Middle frontal gyrus (tissue), 1 donor: ENCODE measurements at regions not wholly inside any gene's neighbourhood (a gene's known extent, or its start where the extent isn't known, plus 50 kb on each side); places are given as distances from the start of the nearest gene placed in this dataset.

Experiments used
- DNase-seq: peaks from one replicate; pipeline ENCODE4 v3.0.0-alpha.2; 2015; ENCODE audit warnings: low spot score; ENCODE audit errors: extremely low spot score

DNA sequence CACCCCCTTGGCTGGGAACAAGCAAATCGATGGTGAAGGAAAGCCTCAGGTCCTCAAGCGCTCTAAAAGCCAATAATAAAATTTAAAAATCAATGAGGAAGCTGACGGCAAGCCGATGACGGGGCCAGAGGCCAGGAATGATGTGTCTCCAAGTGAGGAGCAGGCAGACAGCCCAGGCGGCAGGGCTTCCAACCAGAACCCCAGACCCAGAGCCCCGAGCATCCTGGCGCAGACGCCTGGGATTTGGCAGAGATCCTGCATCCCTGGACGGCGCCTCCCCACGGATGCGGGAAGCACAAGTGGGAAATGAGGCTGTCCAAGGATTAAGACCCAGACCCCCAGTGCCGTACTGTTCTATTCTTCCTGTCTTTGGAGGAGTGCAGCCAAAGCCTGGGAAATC is 123.0 kb upstream of the PROK2 start:
- DNase-seq, result no peak

DNA sequence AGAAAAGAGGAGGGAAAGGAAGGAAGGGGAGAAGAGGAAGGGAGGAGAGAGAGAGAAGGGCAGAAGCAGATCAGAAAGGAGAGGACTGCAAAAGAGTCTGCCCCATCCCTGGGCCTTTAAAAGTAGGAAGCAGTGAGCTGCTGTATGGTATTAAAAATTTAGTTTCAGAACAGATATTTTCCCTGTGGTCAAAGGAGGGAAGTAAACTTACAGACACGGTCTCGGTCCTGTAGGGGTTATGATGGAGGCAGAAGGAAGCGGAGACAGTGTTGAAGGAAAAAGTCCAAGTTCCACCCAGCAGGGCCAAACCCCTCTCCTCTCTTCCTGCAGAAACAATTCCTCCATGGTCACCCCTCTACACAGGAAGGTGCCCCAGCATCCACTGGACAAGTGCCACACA is 122.0 kb upstream of the PROK2 start:
- no peak for DNase-seq

- DNase-seq, result no peak
Observed at GRCh38 chr3:71905426-71905825, 120.5 kb upstream of the PROK2 start.

DNA sequence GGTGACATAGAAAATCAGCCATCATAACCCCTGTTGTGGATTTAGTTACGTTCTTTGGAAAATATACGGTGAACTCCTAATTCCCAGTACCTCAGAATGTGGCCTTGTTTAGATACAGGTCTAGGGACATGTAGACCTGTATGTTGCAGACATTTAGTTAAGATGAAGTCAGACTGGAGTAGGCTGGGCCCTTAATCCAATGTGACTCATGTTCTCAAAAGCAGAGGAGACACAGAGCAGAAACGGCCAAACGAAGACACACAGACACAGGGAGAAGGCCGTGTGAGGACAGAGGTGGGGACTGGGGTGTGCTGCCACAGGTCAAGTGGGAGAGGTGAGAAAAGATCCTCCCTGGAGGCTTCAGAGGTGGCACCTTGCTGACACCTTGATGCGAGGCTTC is 119.0 kb upstream of the PROK2 start:
- no peak for DNase-seq

DNA sequence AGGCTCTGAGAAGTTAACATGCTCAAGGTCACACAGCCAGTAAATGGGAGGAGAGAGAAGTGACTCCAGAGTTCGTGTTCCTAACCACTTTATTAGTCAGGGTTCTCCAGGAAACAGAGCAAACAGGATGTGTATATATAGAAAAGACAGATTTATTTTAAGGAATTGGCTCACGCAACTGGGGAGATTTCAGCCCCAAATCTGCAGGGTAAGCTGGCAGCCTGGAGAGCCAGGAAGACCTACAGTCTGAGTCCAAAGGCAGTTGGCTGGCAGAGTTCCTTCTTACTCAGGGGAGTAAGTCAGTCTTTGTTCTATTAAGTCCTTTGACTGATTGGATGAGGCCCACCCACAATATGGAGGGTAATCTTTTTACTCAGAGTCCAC is 118.2 kb upstream of the PROK2 start:
- DNase-seq, result no peak

- DNase-seq, result no peak
Observed at GRCh38 chr3:71902258-71903111, 117.5 kb upstream of the PROK2 start.

GRCh38 chr3:71901645-71902044 is 116.7 kb upstream of the PROK2 start:
- DNase-seq, result no peak

DNA sequence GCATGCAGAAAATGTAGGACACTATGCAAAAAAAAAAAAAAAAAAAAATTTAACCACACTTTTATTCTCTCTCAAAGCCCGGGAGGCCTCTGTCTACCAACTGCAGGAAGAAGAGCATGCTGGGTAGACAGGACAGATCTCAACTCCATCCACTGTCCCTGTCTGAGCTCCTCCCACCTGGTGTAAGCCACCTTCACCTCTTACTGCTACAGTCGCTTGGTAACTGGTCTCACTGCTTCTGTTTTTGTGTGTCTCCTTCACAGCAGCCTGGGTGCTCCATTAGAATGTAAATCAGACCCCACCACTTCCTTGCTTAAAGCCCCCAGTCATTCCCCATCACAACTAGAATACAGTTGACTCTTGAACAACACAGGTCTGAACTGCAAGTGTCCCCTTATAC is 115.1 kb upstream of the PROK2 start:
- no peak for DNase-seq

GRCh38 chr3:71896751-71897150 is 111.8 kb upstream of the PROK2 start:
- no peak for DNase-seq

GRCh38 chr3:71893702-71894479 is 108.9 kb upstream of the PROK2 start:
- DNase-seq, result no peak

DNA sequence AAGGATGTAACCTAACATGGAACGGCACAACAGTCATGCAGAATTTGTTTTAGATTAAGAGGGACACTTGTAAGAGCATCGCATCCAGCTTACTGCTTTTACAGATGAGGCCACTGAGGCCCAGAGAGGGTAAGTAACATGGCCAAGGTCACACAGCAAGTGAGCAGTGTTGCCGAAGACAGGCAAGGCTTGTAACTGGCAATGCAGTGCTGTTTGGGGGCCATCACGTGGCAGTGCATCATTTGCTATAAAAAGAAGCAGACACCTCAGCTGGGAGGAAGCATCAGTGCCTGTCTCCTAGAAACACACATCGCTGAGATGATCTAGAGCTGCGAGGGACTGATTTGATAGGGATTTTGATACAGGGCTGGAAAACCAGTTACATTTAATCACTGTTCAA is 108.2 kb upstream of the PROK2 start:
- DNase-seq, result peak; percentile 18

DNA sequence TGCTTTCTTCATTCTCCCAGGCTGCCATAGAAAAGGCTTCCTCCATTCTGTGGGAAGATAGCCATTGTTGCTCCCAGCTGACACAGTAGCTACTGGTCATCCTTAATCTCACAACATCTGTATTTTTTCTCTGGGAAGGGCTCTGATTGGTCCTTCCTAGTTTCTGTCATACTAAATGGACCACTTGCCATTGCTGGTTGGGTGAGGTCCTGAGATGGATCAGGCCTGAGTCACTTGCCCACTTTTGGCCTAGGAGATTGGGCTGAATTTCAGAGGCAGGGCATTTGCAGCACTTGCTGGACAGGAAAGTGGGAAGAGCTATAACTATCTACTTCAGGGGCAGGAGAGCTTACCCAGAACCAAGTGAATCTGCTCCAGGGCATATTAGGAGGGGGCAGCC is 106.5 kb upstream of the PROK2 start:
- no peak for DNase-seq

- no peak for DNase-seq
Observed at GRCh38 chr3:71890356-71890931, 105.5 kb upstream of the PROK2 start.

DNA sequence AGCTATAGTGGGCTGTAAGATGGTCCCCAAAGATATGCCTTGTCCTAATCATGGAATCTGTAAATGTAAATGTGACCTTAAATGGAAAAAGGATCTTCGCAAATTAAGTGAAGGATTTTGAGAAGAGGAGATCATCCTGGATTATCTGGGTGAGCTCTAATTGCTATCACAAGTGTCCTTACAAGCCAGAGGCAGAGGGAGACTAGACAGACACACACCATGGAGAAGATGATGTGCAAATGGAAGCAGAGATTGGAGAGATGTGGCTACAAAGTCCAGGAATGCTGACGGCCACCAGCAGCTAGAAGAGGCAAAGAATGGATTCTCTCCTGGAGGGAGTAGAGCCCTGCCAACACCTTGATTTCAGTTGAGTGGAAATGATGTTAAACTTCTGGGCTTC is 102.3 kb upstream of the PROK2 start:
- no peak for DNase-seq

DNA sequence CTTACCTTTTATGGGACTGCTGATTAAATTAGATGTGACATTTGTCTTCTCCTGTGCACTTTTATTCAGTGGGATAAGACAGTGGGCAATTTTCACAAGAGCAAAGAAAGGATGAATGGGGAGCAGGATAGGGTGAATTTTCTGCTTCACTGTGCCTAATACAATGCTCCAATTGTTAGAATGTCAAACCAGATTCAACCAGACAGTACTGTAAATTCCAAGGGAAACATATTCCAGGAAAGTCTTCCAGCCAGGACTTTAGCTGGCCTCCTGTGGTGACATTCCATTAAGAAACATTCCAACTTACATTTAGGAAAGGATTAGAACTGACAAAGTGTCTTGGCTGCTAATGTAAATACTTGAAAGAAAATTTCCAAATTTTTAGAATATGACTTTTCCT is 100.1 kb upstream of the PROK2 start:
- DNase-seq, result no peak

DNA sequence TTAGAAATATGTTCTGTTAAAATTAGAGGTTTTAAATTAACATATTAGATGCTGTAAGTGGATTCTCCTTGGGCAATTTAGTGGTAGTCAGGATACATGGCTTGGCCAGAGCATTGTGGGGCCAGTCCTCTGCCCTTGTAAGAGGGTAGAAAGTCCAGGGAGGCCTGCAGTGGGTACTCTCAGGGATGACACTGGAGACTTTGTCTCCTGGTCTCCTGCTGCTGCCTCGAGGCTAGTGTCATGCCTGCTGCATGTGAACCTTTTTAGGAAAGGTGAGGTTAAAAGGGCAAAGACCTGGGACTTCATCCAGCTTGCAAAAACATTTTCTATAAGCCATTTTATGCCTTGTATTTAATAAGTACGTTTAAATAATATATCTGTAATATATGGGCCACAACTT is 96.8 kb upstream of the PROK2 start:
- no peak for DNase-seq

- DNase-seq, result no peak
Observed at GRCh38 chr3:71881041-71881440, 96.1 kb upstream of the PROK2 start.

- DNase-seq, result no peak
Observed at GRCh38 chr3:71879089-71879488, 94.1 kb upstream of the PROK2 start.

- DNase-seq, result no peak
Observed at GRCh38 chr3:71876135-71877105, 91.5 kb upstream of the PROK2 start.

- peak; percentile 80 for DNase-seq
Observed at GRCh38 chr3:71875461-71875947, 90.6 kb upstream of the PROK2 start.

GRCh38 chr3:71874618-71875017 is 89.7 kb upstream of the PROK2 start:
- DNase-seq, result no peak
